ENCODE measurements at regions not wholly inside any gene's neighbourhood (a gene's known extent, or its start where the extent isn't known, plus 50 kb on each side); places are given as distances from the start of the nearest gene placed in this dataset.

DNA sequence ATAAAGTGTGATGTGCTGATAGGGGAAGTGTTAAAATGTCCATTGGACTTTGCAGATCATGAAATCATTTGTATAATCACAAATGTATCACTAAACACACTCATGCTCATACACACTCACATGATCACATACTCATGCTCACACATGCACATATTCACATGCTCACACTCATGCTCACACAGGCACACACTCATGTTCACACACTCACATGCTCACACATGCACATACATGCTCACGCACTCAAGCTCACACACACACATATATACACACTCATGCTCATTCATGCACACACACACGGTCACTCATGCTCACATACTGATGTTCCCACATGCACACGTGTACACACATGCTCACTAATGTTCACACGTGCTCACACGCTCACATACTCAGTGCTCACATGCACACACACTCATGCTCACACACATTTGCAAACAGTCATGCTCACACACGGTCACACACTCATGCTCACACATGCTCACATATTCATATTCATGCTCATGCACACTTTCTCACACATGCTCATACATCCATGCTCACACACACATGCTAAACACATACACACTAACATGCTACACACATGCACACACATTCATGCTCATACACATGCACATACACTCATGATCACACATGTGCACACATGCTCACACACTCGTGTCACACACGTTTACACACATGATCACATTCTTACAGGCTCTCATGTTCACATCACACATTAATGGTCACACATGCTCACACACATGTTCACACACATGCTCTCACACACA lies 116.7 kb upstream of the GJB6 start:
- Histone ChIP-seq H3K9me3 (no peaks in the 10 kb centered on the region), H3K27me3 (no peaks in the 10 kb centered on the region), H3K36me3 (no peaks in the 10 kb centered on the region), H3K27ac (no peak overlapping the region), H3K4me1 (no peaks in the 10 kb centered on the region), H3K4me3 (replicated peaks in 1 of 3) (no peak overlapping the region)
- intact Hi-C loops (cut with DNase I): no loop called here
- TF ChIP-seq POLR2A (IDR thresholded peaks at IDR 0.05) (no peak), CTCF (IDR thresholded peaks at IDR 0.05) (no peak)
- no peak for DNase-seq
- 84 to 96% methylated on average over 8 of the region's 8 CpGs for WGBS, 2 donors

DNA sequence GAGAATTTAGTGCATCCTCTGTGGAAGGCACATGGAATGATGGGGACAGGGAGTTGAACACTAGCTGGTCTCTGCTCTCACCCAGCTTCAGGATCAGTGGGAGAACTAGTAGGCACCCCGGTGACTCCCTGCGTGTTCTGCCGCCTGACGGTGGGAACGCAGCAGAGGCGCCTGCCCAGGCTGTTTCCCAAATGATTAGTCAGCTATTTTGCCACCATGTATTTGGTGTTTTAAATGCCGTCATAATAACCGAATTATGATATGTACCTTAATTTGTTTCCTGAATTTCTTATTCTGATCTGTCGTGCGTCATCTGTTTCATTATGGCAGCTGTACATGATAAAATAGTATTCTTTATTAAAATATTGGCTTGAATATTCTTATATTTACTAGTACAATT lies 115.9 kb upstream of the GJB6 start:
- intact Hi-C loops (cut with DNase I): no loop called here
- WGBS, 2 donors: 96 to 98% methylated on average over 10 of the region's 10 CpGs
- TF ChIP-seq POLR2A (IDR thresholded peaks at IDR 0.05) (no peak), CTCF (IDR thresholded peaks at IDR 0.05) (no peak)

DNA sequence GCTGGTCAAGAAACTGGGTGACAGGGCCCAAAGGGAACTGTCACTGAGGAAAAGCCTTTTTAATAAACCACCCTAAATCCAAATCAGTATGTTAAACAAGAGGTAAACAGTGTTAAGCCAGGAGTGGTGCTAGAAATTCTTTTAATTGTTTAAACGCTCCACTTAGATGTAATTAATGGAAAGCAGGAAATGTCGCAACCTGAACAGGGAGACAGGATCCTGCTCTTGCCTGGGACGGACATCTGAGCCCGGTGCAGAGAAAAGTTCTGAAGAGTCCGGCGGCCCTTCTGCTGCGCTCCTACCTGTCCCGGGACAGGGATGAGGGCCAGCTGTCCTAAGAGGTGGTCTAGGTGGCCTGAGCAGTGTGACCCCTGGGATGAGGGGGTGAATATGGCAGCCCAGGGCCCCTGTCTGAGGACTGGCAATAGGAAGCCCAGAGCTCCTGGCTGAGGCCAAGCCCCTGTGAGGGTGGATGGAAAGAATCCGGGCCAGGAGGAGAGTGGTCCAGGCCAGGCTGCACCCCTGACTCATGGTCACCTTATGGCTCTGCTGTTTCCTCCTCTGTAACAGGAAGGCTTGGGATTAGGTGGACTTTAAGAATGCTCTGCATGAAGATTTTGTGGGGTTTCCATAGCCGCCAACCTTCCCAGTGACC lies 112.8 kb upstream of the GJB6 start:
- TF ChIP-seq POLR2A (IDR thresholded peaks at IDR 0.05) (no peak), CTCF (IDR thresholded peaks at IDR 0.05) (no peak)
- Histone ChIP-seq H3K27ac (no peak overlapping the region), H3K4me1 (no peaks in the 10 kb centered on the region), H3K36me3 (no peaks in the 10 kb centered on the region), H3K9me3 (no peaks in the 10 kb centered on the region), H3K4me3 (replicated peaks in 1 of 3) (no peak overlapping the region), H3K27me3 (no peaks in the 10 kb centered on the region)
- DNase-seq: no peak
- WGBS, 2 donors: 74 to 85% methylated on average over 9 to 10 of the region's 10 CpGs
- intact Hi-C loops (cut with DNase I): no loop called here

More for the DNA sequence above, 115.9 kb upstream of the GJB6 start:
- Histone ChIP-seq H3K27me3 (no peaks in the 10 kb centered on the region), H3K9me3 (no peaks in the 10 kb centered on the region), H3K4me1 (no peaks in the 10 kb centered on the region), H3K36me3 (no peaks in the 10 kb centered on the region), H3K27ac (no peak overlapping the region), H3K4me3 (replicated peaks in 1 of 3) (no peak overlapping the region)
- no peak for DNase-seq

DNA sequence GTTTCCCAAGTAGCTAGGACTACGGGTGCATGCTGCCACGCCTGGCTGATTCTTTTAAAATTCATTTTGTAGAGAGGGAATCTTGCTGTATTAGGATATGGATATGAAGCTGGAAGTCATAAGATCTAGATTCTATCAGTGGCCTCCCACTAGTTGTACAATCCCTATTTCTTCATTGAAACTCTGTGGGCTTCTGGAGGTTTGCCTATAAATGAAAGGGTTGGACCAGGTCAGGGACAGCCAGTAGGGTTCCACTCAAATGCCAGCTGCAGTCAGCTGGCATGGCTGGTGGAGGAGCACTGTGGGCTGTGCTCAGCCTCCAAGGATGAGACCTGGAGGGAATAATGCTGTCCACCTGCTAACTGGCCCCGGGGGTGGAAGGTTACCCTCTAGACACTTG lies 110.2 kb upstream of the GJB6 start:
- H3K36me3 ChIP-seq: no peaks in the 10 kb centered on the region
- intact Hi-C loops (cut with DNase I): no loop called here
- H3K4me1 ChIP-seq: no peaks in the 10 kb centered on the region
- WGBS, 2 donors: 92 to 94% methylated on average over 3 of the region's 3 CpGs
- H3K27ac ChIP-seq: no peak overlapping the region
- H3K9me3 ChIP-seq: no peaks in the 10 kb centered on the region
- no peak for DNase-seq
- no peak overlapping the region for H3K4me3 ChIP-seq (replicated peaks in 1 of 3)
- no peak for TF ChIP-seq POLR2A (IDR thresholded peaks at IDR 0.05)
- no peak for TF ChIP-seq CTCF (IDR thresholded peaks at IDR 0.05)
- no peaks in the 10 kb centered on the region for H3K27me3 ChIP-seq

- no peak overlapping the region for H3K27ac ChIP-seq
- intact Hi-C loops (cut with DNase I): no loop called here
- WGBS, 2 donors: 53 to 61% methylated on average over 10 of the region's 10 CpGs
- no peaks in the 10 kb centered on the region for H3K27me3 ChIP-seq
- DNase-seq: no peak
- no peak overlapping the region for H3K4me3 ChIP-seq (replicated peaks in 1 of 3)
- no peak for TF ChIP-seq POLR2A (IDR thresholded peaks at IDR 0.05)
- H3K36me3 ChIP-seq: no peaks in the 10 kb centered on the region
- H3K9me3 ChIP-seq: no peaks in the 10 kb centered on the region
- no peaks in the 10 kb centered on the region for H3K4me1 ChIP-seq
These were observed 108.6 kb upstream of the GJB6 start for GRCh38 chr13:20340759-20341171.
